GM12878 (cell line): ENCODE measurements at regions not wholly inside any gene's neighbourhood (a gene's known extent, or its start where the extent isn't known, plus 50 kb on each side); places are given as distances from the start of the nearest gene placed in this dataset.
A peak's percentile ranks its signal among the peaks of the same experiment; 100 is the strongest.

Source experiments
- ATAC-seq: fragments of 200-7000 bp; cut with Tn5 transposase; 3 replicates; pipeline ENCODE4 v1.9.1; 2020; ENCODE audit warnings: mild to moderate bottlenecking, moderate library complexity
- BruUV-seq: library from RNA; stranded (reverse); fragments of 400-500 nt; replicated peaks from 2 replicates; lab custom pipeline; 2021; lab: Mats Ljungman, UMichigan
- CTCF ChIA-PET: fragments of 300-600 bp; sonication (Branson Sonifier 250); formaldehyde crosslinking; extraction: SDS; loops from one replicate; lab custom pipeline; 2021; ENCODE audit warnings: inconsistent platforms; lab: Yijun Ruan, JAX
- POLR2A ChIA-PET: fragments of 350-600 bp; formaldehyde crosslinking; extraction: SDS; loops from one replicate; lab custom pipeline; 2021; ENCODE audit warnings: inconsistent platforms; lab: Charles Lee
- RAD21 ChIA-PET: fragments of 300-600 bp; sonication (Branson Sonifier 250); formaldehyde crosslinking; loops from one replicate; lab custom pipeline; 2023; ENCODE audit warnings: antibody characterized with exemption; ENCODE audit not compliant: unreplicated experiment; lab: Charles Lee
- SMC1A ChIA-PET: fragments of 300-600 bp; sonication (Branson Sonifier 250); formaldehyde crosslinking; loops from one replicate; lab custom pipeline; 2023; ENCODE audit not compliant: unreplicated experiment, uncharacterized antibody; lab: Charles Lee
- DNase-seq: peaks from one replicate; pipeline ENCODE4 v3.0.0-alpha.2; 2011; ENCODE audit warnings: low read depth, low spot score
- FAIRE-seq: peaks from 3 replicates; lab custom pipeline; 2011; peaks lifted over from hg19 to GRCh38; lab: Jason Lieb, UNC
- H2AFZ ChIP-seq: 2 replicates; pipeline ENCODE4 v1.6.0; 2011; ENCODE audit warnings: low read depth, low read length, control low read depth; ENCODE audit not compliant: control insufficient read depth
- H3K27ac ChIP-seq: 2 replicates; pipeline ENCODE4 v1.5.1; 2011; ENCODE audit warnings: control low read depth; ENCODE audit not compliant: control insufficient read depth, insufficient read depth
- H3K27me3 ChIP-seq, 2 experiments: replicated peaks in 1 of 2; 2 replicates each; pipeline versions ENCODE4 v1.6.0 to v1.6.1; 2011; ENCODE audit warnings: low read length in 1 of 2; ENCODE audit not compliant: control insufficient read depth in 2 of 2, insufficient read depth in 2 of 2
- H3K36me3 ChIP-seq, 2 experiments: 2 replicates each; pipeline ENCODE4 v1.5.1; 2011; ENCODE audit warnings: low read length in 1 of 2; ENCODE audit not compliant: control insufficient read depth in 2 of 2, insufficient read depth in 2 of 2
- H3K4me1 ChIP-seq: 2 replicates; pipeline ENCODE4 v1.6.1; 2011; ENCODE audit warnings: mild to moderate bottlenecking, low read length, moderate library complexity, mixed read lengths; ENCODE audit not compliant: control insufficient read depth, insufficient read depth
- H3K4me2 ChIP-seq: 2 replicates; pipeline ENCODE4 v1.6.0; 2011; ENCODE audit warnings: control low read depth; ENCODE audit not compliant: control insufficient read depth, insufficient read depth
- H3K4me3 ChIP-seq: fragments of 200-600 bp; sonication (generic); 2 replicates; pipeline ENCODE4 v1.5.1; 2016
- H3K79me2 ChIP-seq: 2 replicates; pipeline ENCODE4 v1.6.0; 2011; ENCODE audit warnings: low read length; ENCODE audit not compliant: control insufficient read depth, insufficient read depth
- H3K9ac ChIP-seq: 2 replicates; pipeline ENCODE4 v1.8.0; 2011; ENCODE audit warnings: low read length, control low read depth, mixed read lengths; ENCODE audit not compliant: control insufficient read depth, insufficient read depth
- H3K9me3 ChIP-seq: replicated peaks from 3 replicates; pipeline ENCODE4 v1.5.1; 2011; ENCODE audit warnings: mild to moderate bottlenecking, low read length; ENCODE audit not compliant: control insufficient read depth, insufficient read depth
- H4K20me1 ChIP-seq: 2 replicates; pipeline ENCODE4 v1.6.0; 2011; ENCODE audit not compliant: control insufficient read depth, insufficient read depth
- ATF2 ChIP-seq: IDR thresholded peaks from 2 replicates; pipeline ENCODE4 v1.6.1; 2012; ENCODE audit warnings: low read length, inconsistent platforms
- BCL11A ChIP-seq: IDR thresholded peaks from 2 replicates; pipeline ENCODE4 v1.6.1; 2011; ENCODE audit warnings: low read depth, low read length
- BCLAF1 ChIP-seq: fragments of 450-650 bp; IDR thresholded peaks from 2 replicates; pipeline ENCODE4 v1.6.1; 2017; ENCODE audit warnings: antibody characterized with exemption, mild to moderate bottlenecking, moderate library complexity
- BHLHE40 ChIP-seq, 2 experiments: fragments of 450-650 bp in 1 of 2; IDR thresholded peaks; 2 replicates each; pipeline ENCODE4 v1.6.1; 2011 to 2017; ENCODE audit warnings: low read depth in 2 of 2, borderline replicate concordance in 1 of 2, improper control_type of control experiment in 1 of 2, low read length in 1 of 2, mild to moderate bottlenecking in 1 of 2
- GABPA ChIP-seq: IDR thresholded peaks from 2 replicates; pipeline ENCODE4 v1.6.1; 2014; ENCODE audit warnings: antibody characterized with exemption, low read depth, mild to moderate bottlenecking, inconsistent platforms
- HDAC2 ChIP-seq: fragments of 200-600 bp; sonication (generic); IDR thresholded peaks from 2 replicates; pipeline ENCODE4 v1.6.1; 2017
- IKZF2 ChIP-seq, 2 experiments: fragments of 450-650 bp; IDR thresholded peaks; 2 replicates each; pipeline ENCODE4 v1.6.1; 2017; ENCODE audit warnings: mild to moderate bottlenecking in 2 of 2, moderate library complexity in 2 of 2
- JUNB ChIP-seq: IDR thresholded peaks from 2 replicates; pipeline ENCODE4 v1.6.1; 2016; ENCODE audit warnings: antibody characterized with exemption, mild to moderate bottlenecking
- LARP7 ChIP-seq: fragments of 450-650 bp; IDR thresholded peaks from 2 replicates; pipeline ENCODE4 v1.6.1; 2017; ENCODE audit warnings: mild to moderate bottlenecking
- NFIC ChIP-seq: IDR thresholded peaks from 2 replicates; pipeline ENCODE4 v1.6.1; 2012; ENCODE audit warnings: low read depth, mild to moderate bottlenecking, inconsistent platforms, low read length, moderate library complexity
- NR2C1 ChIP-seq: fragments of 450-650 bp; IDR thresholded peaks from 2 replicates; pipeline ENCODE4 v1.6.1; 2017; ENCODE audit warnings: antibody characterized with exemption, mild to moderate bottlenecking, moderate library complexity
- PAX5 ChIP-seq: IDR thresholded peaks from 2 replicates; pipeline ENCODE4 v1.6.1; 2011; ENCODE audit warnings: low read depth, low read length, borderline replicate concordance
- RUNX3 ChIP-seq: IDR thresholded peaks from 2 replicates; pipeline ENCODE4 v1.6.1; 2012; ENCODE audit warnings: low read length, inconsistent platforms
- SP1 ChIP-seq: IDR thresholded peaks from one replicate; pipeline ENCODE4 v1.6.1; 2011; ENCODE audit warnings: low read depth, low read length
- SPI1 ChIP-seq: IDR thresholded peaks from 2 replicates; pipeline ENCODE4 v1.6.1; 2011; ENCODE audit warnings: low read depth, mild to moderate bottlenecking, low read length, moderate library complexity, borderline replicate concordance; ENCODE audit not compliant: insufficient read depth
- ZNF24 ChIP-seq: fragments of 450-650 bp; IDR thresholded peaks from 2 replicates; pipeline ENCODE4 v1.6.1; 2017; ENCODE audit warnings: antibody characterized with exemption, mild to moderate bottlenecking
- WGBS: methylation state at CpG from one replicate; pipeline ENCODE4 v1.1.6; 2016; ENCODE audit warnings: low lambda C conversion rate; ENCODE audit not compliant: insufficient replicate concordance, insufficient coverage; ENCODE audit errors: missing lambda C conversion rate; 5-methylcytosine and 5-hydroxymethylcytosine counted together
- in situ Hi-C: fragments of 300-500 bp; cut with MboI; formaldehyde crosslinking; loops from 9 replicates; pipeline ENCODE4 v1.14.3; 2018; ENCODE audit warnings: mixed read lengths
- intact Hi-C: fragments of 100-400 bp; cut with micrococcal nuclease; formaldehyde crosslinking; loops from one replicate; pipeline ENCODE4 v1.14.2; 2022; ENCODE audit not compliant: unreplicated experiment

GRCh38 chr2:145123606-145124005 lies 603.7 kb upstream of the ZEB2 start:
- SMC1A ChIA-PET, result interaction anchor here (0.9 to 1.0 kb wide), 2 partner anchors 31 to 144 kb away, joined by 4 read pairs; no protein-coding TSS in a partner anchor
- H3K4me3 ChIP-seq, result no peak overlapping the region
- ATAC-seq (no peak), DNase-seq (no peak)
- H3K9ac ChIP-seq, result no peak overlapping the region
- no TSS peak for BruUV-seq
- no peak overlapping the region for H2AFZ ChIP-seq
- no peaks in the 10 kb centered on the region for H3K9me3 ChIP-seq
- TF ChIP-seq BCLAF1 (no peak), HDAC2 (no peak)
- TF ChIP-seq, all 136 proteins: peak for 0
- ChIA-PET RAD21 (no interaction called here), CTCF (no interaction called here), POLR2A (no interaction called here)
- in situ Hi-C loops, result no loop called here
- no peaks in the 10 kb centered on the region for H4K20me1 ChIP-seq
- H3K79me2 ChIP-seq, result no peaks in the 10 kb centered on the region
- H3K27me3 ChIP-seq, result no peaks in the 10 kb centered on the region
- H3K27ac ChIP-seq, result no peak overlapping the region
- H3K4me2 ChIP-seq, result no peak overlapping the region
- H3K4me1 ChIP-seq, result no peaks in the 10 kb centered on the region
- intact Hi-C loops, result no loop called here
- 45% methylated on average over 2 of the region's 2 CpGs for WGBS
- no peak for FAIRE-seq
- H3K36me3 ChIP-seq, result no peaks in the 10 kb centered on the region

GRCh38 chr2:145119225-145119624 lies 599.3 kb upstream of the ZEB2 start:
- Histone ChIP-seq H4K20me1 (no peaks in the 10 kb centered on the region), H3K9ac (no peak overlapping the region), H3K4me3 (no peak overlapping the region), H3K27me3 (no peaks in the 10 kb centered on the region), H3K27ac (no peak overlapping the region), H3K36me3 (no peaks in the 10 kb centered on the region), H3K9me3 (no peaks in the 10 kb centered on the region), H3K4me1 (no peaks in the 10 kb centered on the region), H3K79me2 (no peaks in the 10 kb centered on the region), H2AFZ (no peak overlapping the region), H3K4me2 (no peak overlapping the region)
- RAD21 ChIA-PET, result no interaction called here
- no peak for FAIRE-seq
- 0% methylated on average over 1 of the region's 1 CpG for WGBS
- intact Hi-C loops, result no loop called here
- SMC1A ChIA-PET, result no interaction called here
- CTCF ChIA-PET, result no interaction called here
- in situ Hi-C loops, result no loop called here
- peak; percentile 65 for ATAC-seq
- POLR2A ChIA-PET, result no interaction called here
- no TSS peak for BruUV-seq
- no peak for DNase-seq
- TF ChIP-seq JUNB (peak; percentile 55), LARP7 (no peak), IKZF2 (IDR thresholded peaks at IDR 0.05) (peak in 1 of 2 experiments; percentile 31; a peak in 1 of 4 replicates), ATF2 (peak; percentile 39; the same call in 1 of the 2 replicates), GABPA (0 out of 2 replicates have a peak, but pooled peaks have one; percentile 10), ZNF24 (0 out of 2 replicates have a peak, but pooled peaks have one; percentile 46), RUNX3 (peak; percentile 62), PAX5 (no peak), BCL11A (0 out of 2 replicates have a peak, but pooled peaks have one; percentile 47), BHLHE40 (IDR thresholded peaks at IDR 0.05; ENCODE audit: borderline replicate concordance in 1 of 2, low read depth in 2 of 2, low read length in 1 of 2) (peak in 1 of 2 experiments; percentile 28; a peak in 1 of 4 replicates), SP1 (no peak), NFIC (0 out of 2 replicates have a peak, but pooled peaks have one; percentile 41), NR2C1 (no peak), SPI1 (peak; percentile 77)
